Gastrocnemius medialis (tissue), 4 donors: ENCODE measurements at regions not wholly inside any gene's neighbourhood (a gene's known extent, or its start where the extent isn't known, plus 50 kb on each side); places are given as distances from the start of the nearest gene placed in this dataset.

ENCODE experiments used
- POLR2A ChIP-seq, 2 donors: fragments of 450-650 bp; IDR thresholded peaks; one replicate each; pipeline ENCODE4 v1.6.1; 2017; ENCODE audit warnings: antibody characterized with exemption in 2 of 2, mild to moderate bottlenecking in 2 of 2, moderate library complexity in 2 of 2
- TF ChIP-seq, protein P1 (sequence below), 5 experiments: fragments of 450-650 bp in 3 of 5; fragments of 200-600 bp in 2 of 5; sonication (generic) in 2 of 5; IDR thresholded peaks in 4 of 5; conservative IDR thresholded peaks in 1 of 5; 1 replicate in 4 of 5; 2 replicates in 1 of 5; pipeline ENCODE4 v1.5.1; 2016 to 2019; ENCODE audit warnings: antibody characterized with exemption in 5 of 5, mild to moderate bottlenecking in 3 of 5, moderate library complexity in 3 of 5

DNA sequence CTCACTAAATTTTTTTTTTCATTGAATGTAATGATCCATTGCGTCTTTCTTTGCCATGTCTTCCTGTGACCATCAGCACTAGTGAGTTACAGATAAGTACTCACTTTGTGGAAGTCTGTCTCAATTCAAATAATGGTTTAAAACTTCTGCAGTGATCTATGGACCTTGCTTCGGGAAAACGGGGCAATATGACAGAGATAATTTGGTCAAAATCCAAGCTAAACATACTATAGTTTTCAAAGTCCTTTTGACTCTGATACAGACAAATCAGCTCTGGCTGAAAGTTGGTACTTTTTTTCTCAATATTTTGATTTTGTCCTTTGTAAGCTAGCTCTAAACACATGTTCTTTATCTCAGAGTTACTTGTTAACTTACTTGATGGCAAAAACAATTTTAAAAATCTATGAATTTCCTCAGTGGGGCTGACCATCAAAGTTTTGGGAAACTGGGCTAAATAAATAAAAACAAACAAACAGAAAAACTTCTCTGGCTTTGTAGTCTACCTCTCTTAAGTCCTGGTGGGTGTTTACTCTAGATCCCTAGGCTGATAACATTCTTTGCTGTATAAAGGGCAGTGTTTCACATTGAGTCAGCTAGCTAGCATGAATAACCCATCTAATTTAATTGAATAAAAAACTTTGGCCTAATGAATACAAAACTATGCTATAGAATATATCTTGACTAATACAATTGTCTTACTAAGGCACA is 327.6 kb downstream of the RDH14 start:
- TF ChIP-seq, protein P1, sequence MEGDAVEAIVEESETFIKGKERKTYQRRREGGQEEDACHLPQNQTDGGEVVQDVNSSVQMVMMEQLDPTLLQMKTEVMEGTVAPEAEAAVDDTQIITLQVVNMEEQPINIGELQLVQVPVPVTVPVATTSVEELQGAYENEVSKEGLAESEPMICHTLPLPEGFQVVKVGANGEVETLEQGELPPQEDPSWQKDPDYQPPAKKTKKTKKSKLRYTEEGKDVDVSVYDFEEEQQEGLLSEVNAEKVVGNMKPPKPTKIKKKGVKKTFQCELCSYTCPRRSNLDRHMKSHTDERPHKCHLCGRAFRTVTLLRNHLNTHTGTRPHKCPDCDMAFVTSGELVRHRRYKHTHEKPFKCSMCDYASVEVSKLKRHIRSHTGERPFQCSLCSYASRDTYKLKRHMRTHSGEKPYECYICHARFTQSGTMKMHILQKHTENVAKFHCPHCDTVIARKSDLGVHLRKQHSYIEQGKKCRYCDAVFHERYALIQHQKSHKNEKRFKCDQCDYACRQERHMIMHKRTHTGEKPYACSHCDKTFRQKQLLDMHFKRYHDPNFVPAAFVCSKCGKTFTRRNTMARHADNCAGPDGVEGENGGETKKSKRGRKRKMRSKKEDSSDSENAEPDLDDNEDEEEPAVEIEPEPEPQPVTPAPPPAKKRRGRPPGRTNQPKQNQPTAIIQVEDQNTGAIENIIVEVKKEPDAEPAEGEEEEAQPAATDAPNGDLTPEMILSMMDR (IDR thresholded peaks at IDR 0.05 in 4 of 5, conservative IDR thresholded peaks at IDR 0.05 in 1 of 5): no peak
- TF ChIP-seq POLR2A (IDR thresholded peaks at IDR 0.05): no peak
